GM18861 (cell line): ENCODE measurements at regions not wholly inside any gene's neighbourhood (a gene's known extent, or its start where the extent isn't known, plus 50 kb on each side); places are given as distances from the start of the nearest gene placed in this dataset.

Experiments
- ATAC-seq: cut with Tn5 transposase; IDR thresholded peaks from one replicate; pipeline ENCODE4 v1.9.1; 2021; ENCODE audit not compliant: unreplicated experiment

- peak; percentile 91 for ATAC-seq
Measured at GRCh38 chr12:98418357-98419075, 96.9 kb upstream of the TMPO start.

- ATAC-seq = no peak
Measured at GRCh38 chr12:98419081-98419794, 96.2 kb upstream of the TMPO start.

GRCh38 chr12:98419795-98420404 is 95.5 kb upstream of the TMPO start:
- no peak for ATAC-seq

- ATAC-seq = no peak
Measured at GRCh38 chr12:98420461-98420860, 94.9 kb upstream of the TMPO start.

- no peak for ATAC-seq
Measured at GRCh38 chr12:98421316-98421715, 94.1 kb upstream of the TMPO start.

- ATAC-seq = no peak
Measured at GRCh38 chr12:98422359-98422758, 93.0 kb upstream of the TMPO start.

- ATAC-seq = no peak
Measured at GRCh38 chr12:98422812-98423211, 92.6 kb upstream of the TMPO start.

GRCh38 chr12:98423963-98424362 is 91.4 kb upstream of the TMPO start:
- no peak for ATAC-seq

GRCh38 chr12:98424726-98425401 is 90.5 kb upstream of the TMPO start:
- peak; percentile 92 for ATAC-seq

GRCh38 chr12:98425859-98426258 is 89.5 kb upstream of the TMPO start:
- ATAC-seq = no peak

GRCh38 chr12:98431089-98431488 is 84.3 kb upstream of the TMPO start:
- ATAC-seq = no peak

- no peak for ATAC-seq
Measured at GRCh38 chr12:98437166-98437565, 78.2 kb upstream of the TMPO start.

- no peak for ATAC-seq
Measured at GRCh38 chr12:98437806-98438595, 77.4 kb upstream of the TMPO start.

GRCh38 chr12:98438656-98439230 is 76.6 kb upstream of the TMPO start:
- ATAC-seq = no peak

GRCh38 chr12:98439471-98439951 is 75.9 kb upstream of the TMPO start:
- no peak for ATAC-seq

- no peak for ATAC-seq
Measured at GRCh38 chr12:98439981-98440581, 75.3 kb upstream of the TMPO start.

GRCh38 chr12:98446060-98446459 is 69.3 kb upstream of the TMPO start:
- ATAC-seq = no peak

- no peak for ATAC-seq
Measured at GRCh38 chr12:98446682-98447081, 68.7 kb upstream of the TMPO start.

- ATAC-seq = no peak
Measured at GRCh38 chr12:98449584-98449983, 65.8 kb upstream of the TMPO start.

- ATAC-seq = no peak
Measured at GRCh38 chr12:98453070-98453469, 62.3 kb upstream of the TMPO start.
